RWPE1 (cell line): ENCODE measurements at regions not wholly inside any gene's neighbourhood (a gene's known extent, or its start where the extent isn't known, plus 50 kb on each side); places are given as distances from the start of the nearest gene placed in this dataset.

ENCODE experiments used
- CTCF ChIA-PET: fragments of 350-600 bp; sonication (Branson Sonifier 250); formaldehyde crosslinking; extraction: SDS; loops from one replicate; lab custom pipeline; 2021; lab: Yijun Ruan, JAX
- POLR2A ChIA-PET: fragments of 400-600 bp; formaldehyde crosslinking; extraction: SDS; loops from one replicate; lab custom pipeline; 2020; ENCODE audit warnings: antibody characterized with exemption; ENCODE audit not compliant: low non-redundant PET; lab: Yijun Ruan, JAX
- DNase-seq: peaks from one replicate; pipeline ENCODE4 v3.0.0; 2012; ENCODE audit warnings: low spot score
- H3K27ac ChIP-seq: fragments of 450-650 bp; 2 replicates; pipeline ENCODE4 v1.5.1; 2017
- TF ChIP-seq, protein P1 (sequence below): fragments of 450-650 bp; conservative IDR thresholded peaks from 2 replicates; pipeline ENCODE4 v1.5.1; 2017; ENCODE audit warnings: low read depth, mild to moderate bottlenecking

DNA sequence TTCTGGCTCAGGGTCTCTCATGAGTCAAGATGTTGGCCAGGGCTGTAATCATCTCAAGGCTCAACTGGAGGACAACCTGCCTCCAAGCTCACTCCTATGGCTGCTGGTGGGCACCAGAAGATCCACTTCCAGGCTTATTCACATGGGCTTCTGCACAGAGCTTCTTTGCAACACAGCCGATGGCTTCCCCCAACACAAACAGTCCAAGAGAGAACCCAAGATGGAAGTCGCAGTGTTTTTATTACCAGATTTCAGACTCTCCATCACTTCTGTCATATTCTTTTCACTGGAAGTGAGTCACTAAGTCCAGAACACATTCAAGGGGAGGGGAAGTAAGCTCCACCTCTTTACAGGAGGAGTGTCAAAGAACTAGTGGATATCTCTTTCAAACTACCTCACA, 75.5 kb downstream of the CD164 start:
- TF ChIP-seq, protein P1, sequence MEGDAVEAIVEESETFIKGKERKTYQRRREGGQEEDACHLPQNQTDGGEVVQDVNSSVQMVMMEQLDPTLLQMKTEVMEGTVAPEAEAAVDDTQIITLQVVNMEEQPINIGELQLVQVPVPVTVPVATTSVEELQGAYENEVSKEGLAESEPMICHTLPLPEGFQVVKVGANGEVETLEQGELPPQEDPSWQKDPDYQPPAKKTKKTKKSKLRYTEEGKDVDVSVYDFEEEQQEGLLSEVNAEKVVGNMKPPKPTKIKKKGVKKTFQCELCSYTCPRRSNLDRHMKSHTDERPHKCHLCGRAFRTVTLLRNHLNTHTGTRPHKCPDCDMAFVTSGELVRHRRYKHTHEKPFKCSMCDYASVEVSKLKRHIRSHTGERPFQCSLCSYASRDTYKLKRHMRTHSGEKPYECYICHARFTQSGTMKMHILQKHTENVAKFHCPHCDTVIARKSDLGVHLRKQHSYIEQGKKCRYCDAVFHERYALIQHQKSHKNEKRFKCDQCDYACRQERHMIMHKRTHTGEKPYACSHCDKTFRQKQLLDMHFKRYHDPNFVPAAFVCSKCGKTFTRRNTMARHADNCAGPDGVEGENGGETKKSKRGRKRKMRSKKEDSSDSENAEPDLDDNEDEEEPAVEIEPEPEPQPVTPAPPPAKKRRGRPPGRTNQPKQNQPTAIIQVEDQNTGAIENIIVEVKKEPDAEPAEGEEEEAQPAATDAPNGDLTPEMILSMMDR = no peak
- H3K27ac ChIP-seq = no peak overlapping the region
- POLR2A ChIA-PET = no interaction called here
- CTCF ChIA-PET = no interaction called here
- no peak for DNase-seq

DNA sequence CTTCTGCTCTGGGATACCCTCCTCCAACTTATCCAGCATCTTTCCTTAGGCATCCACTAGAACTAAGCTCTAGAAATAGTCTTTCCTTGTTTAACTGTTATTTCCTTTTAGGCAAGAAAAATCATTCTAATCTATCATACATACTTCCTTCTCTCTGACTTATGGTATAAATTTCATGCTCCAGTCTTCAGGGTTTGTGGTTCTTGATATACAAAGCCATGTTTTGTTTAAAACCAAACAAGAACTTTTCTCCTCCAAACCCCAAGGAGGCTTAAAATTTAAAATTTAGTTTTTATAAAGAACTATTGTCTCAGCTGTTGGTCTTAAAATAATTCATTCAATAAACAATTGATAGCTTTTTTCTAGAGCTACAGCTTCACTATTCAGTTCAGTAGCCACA, 77.2 kb downstream of the CD164 start:
- ChIA-PET CTCF (no interaction called here), POLR2A (interaction anchor here (0.6 kb wide), 1 partner anchor 78 kb away, joined by 3 read pairs; no protein-coding TSS in a partner anchor)
- DNase-seq = no peak
- no peak overlapping the region for H3K27ac ChIP-seq
- TF ChIP-seq, protein P1 = no peak

DNA sequence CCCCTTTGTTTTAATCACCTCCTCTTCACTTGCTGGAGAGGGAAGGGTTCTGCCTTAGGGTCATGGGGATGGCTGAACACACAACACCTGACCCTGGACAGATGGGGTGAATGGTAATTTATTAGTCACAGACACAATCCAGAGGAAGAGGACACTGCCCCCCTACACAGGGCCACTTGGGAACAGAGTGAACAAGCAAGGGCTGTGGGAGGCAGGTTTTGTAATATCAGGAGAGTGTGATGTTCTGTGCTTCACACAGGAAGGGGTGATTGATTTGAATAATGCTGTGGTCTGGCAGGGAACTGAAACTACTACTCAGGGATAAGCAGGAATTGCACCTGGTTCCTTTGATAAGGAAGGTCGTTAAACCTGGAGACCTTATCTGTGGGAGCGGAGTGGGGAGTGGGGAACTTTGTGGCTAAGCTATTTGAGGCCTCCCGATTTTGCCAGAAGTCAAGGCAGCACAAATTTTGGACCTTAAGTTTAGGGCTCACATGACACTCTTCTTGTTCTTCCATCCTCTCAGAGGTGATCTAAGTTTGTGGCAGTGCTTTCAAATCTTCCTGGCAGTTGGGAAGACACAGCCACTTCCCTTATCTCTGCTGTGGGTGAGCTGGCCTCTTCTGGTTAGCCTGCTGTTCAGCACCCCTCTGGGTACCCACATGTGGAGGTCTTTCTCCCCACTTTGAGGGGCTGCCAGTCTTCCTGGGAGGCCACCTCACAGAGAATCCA, 77.8 kb downstream of the CD164 start:
- TF ChIP-seq, protein P1 = no peak
- no peak for DNase-seq
- POLR2A ChIA-PET = interaction anchor here (0.6 kb wide), 1 partner anchor 79 kb away, joined by 3 read pairs; no protein-coding TSS in a partner anchor
- CTCF ChIA-PET = no interaction called here
- no peak overlapping the region for H3K27ac ChIP-seq

- TF ChIP-seq, protein P1 = no peak
- DNase-seq = no peak
- POLR2A ChIA-PET = no interaction called here
- CTCF ChIA-PET = no interaction called here
- H3K27ac ChIP-seq = no peak overlapping the region
These were observed 78.5 kb downstream of the CD164 start for GRCh38 chr6:109303640-109304283.

DNA sequence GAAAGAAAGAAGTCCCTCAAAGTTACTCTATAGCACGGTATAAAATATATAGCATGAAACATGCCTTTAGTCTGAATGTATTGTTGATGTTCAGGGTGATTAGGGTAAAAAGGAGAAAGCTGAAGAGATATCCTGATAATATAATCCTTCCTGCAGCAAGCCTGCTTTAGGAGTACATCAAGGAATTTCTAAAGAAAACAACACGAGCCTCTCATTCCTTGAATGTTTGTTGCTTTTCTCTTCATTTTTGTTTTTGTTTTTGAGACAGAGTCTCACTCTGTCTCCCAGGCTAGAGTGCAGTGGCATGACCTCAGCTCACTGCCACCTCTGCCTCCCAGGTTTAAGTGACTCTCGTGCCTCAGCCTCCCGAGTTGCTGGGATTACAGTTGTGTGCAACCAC, 79.1 kb downstream of the CD164 start:
- no peak for DNase-seq
- H3K27ac ChIP-seq = no peak overlapping the region
- CTCF ChIA-PET = no interaction called here
- POLR2A ChIA-PET = no interaction called here
- TF ChIP-seq, protein P1 = no peak

DNA sequence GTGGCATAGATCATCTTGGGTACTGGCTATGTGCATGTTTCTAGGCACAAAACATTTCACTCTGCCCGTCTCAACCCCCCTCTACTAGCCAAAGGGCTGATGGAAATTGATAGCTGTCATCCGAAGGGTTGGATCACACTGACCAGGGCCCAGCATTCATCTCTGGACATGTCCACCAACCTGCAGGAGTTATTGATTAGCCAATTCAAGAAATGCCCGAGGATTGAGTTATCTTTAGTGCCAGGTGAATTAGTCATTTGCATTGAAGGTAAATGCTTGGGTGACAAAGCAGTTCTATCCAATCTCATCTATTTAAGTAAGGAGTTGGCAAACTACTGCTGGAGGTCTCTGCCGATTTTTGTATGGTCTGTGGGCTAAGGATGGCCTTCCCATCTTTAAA, 80.1 kb downstream of the CD164 start:
- CTCF ChIA-PET = no interaction called here

More for the DNA sequence above, 80.1 kb downstream of the CD164 start:
- DNase-seq = no peak
- POLR2A ChIA-PET = no interaction called here
- TF ChIP-seq, protein P1 = no peak
- no peak overlapping the region for H3K27ac ChIP-seq
